Spleen (tissue), 11 donors: ENCODE measurements at regions not wholly inside any gene's neighbourhood (a gene's known extent, or its start where the extent isn't known, plus 50 kb on each side); places are given as distances from the start of the nearest gene placed in this dataset.
"Not testable (repeated sequence)": the region's sequence is repeated elsewhere in the genome, so short reads cannot be mapped to it uniquely, and the experiment has no call there.

ENCODE experiments used
- DNase-seq: peaks from one replicate; pipeline ENCODE4 v3.0.0-alpha.2; 2020
- H3K27ac ChIP-seq, 8 donors: fragments of 200-600 bp; sonication (generic) in 7 of 8; 1 replicate in 4 of 8; 2 replicates in 4 of 8; pipeline versions ENCODE4 v1.5.0 to v1.8.0; 2016 to 2021; ENCODE audit warnings: inconsistent platforms in 4 of 8, mild to moderate bottlenecking in 4 of 8, moderate library complexity in 1 of 8
- H3K27me3 ChIP-seq, 7 donors: fragments of 200-600 bp; sonication (generic) in 6 of 7; replicated peaks in 1 of 7; 1 replicate in 4 of 7; 2 replicates in 3 of 7; pipeline versions ENCODE4 v1.5.0 to v1.8.0; 2016 to 2021; ENCODE audit warnings: inconsistent platforms in 3 of 7, mild to moderate bottlenecking in 1 of 7
- H3K36me3 ChIP-seq, 6 donors: fragments of 200-600 bp; sonication (generic) in 5 of 6; 1 replicate in 4 of 6; 2 replicates in 2 of 6; pipeline versions ENCODE4 v1.5.0 to v1.8.0; 2016 to 2021; ENCODE audit warnings: inconsistent platforms in 2 of 6
- H3K4me1 ChIP-seq, 6 donors: fragments of 200-600 bp; sonication (generic) in 5 of 6; 1 replicate in 3 of 6; 2 replicates in 3 of 6; pipeline versions ENCODE4 v1.5.0 to v1.8.0; 2016 to 2021; ENCODE audit warnings: inconsistent platforms in 3 of 6
- H3K4me3 ChIP-seq, 8 donors: fragments of 200-600 bp; sonication (generic) in 7 of 8; 1 replicate in 4 of 8; 2 replicates in 4 of 8; pipeline versions ENCODE4 v1.5.0 to v1.8.0; 2016 to 2021; ENCODE audit warnings: inconsistent platforms in 4 of 8, mild to moderate bottlenecking in 4 of 8, moderate library complexity in 2 of 8
- H3K9me3 ChIP-seq, 8 donors: fragments of 200-600 bp; sonication (generic) in 7 of 8; 1 replicate in 4 of 8; 2 replicates in 4 of 8; pipeline versions ENCODE4 v1.5.0 to v1.8.0; 2016 to 2021; ENCODE audit warnings: inconsistent platforms in 4 of 8
- CTCF ChIP-seq, 11 experiments: fragments of 200-600 bp in 7 of 11; fragments of 450-650 bp in 4 of 11; sonication (generic) in 4 of 11; IDR thresholded peaks in 8 of 11; conservative IDR thresholded peaks in 3 of 11; 1 replicate in 7 of 11; 2 replicates in 4 of 11; pipeline versions ENCODE4 v1.4.0 to v1.8.0; 2016 to 2021; ENCODE audit warnings: antibody characterized with exemption in 11 of 11, inconsistent platforms in 4 of 11, mild to moderate bottlenecking in 1 of 11
- POLR2A ChIP-seq, 3 donors: fragments of 450-650 bp; IDR thresholded peaks; one replicate each; pipeline ENCODE4 v1.5.1; 2017; ENCODE audit warnings: antibody characterized with exemption in 3 of 3, mild to moderate bottlenecking in 1 of 3
- POLR2AphosphoS5 ChIP-seq, 3 donors: sonication (generic); formaldehyde crosslinking; IDR thresholded peaks; one replicate each; pipeline ENCODE4 v1.5.1; 2017; ENCODE audit warnings: antibody characterized with exemption in 3 of 3
- WGBS, 5 donors: extraction: QIAGEN DNeasy Blood & Tissue Kit in 3 of 5; methylation state at CpG; one replicate each; pipeline versions ENCODE4 v1.1.5 to v1.1.7; 2013 to 2018; 5-methylcytosine and 5-hydroxymethylcytosine counted together
- intact Hi-C: fragments of 100-400 bp; cut with DNase I; formaldehyde crosslinking; loops from one replicate; pipeline ENCODE4 v1.15.0; 2023; ENCODE audit warnings: low total_unique reads
- donor health status: healthy with polysubstance abuse.
- donor health status: DM: no; HTN: no; CAD: no; lungs with moderate emphysema.
- donor health status: DM: no; HTN: no; CAD: no.
- donor health status: Bipolar disorder and iron deficiency.
- donor health status: healthy.
- donor health status: DM: no; HTN: no; CAD: no.
- donor health status: DM: yes; HTN: yes; CAD: no.

GRCh38 chr11:127950162-127950561 lies 637.2 kb downstream of the ETS1 start:
- H3K4me1 ChIP-seq, result no peaks in the 10 kb centered on the region
- WGBS, 5 donors, result 40 to 69% (median 59%) methylated on average over 2 of the region's 2 CpGs
- TF ChIP-seq CTCF (IDR thresholded peaks at IDR 0.05 in 8 of 11, conservative IDR thresholded peaks at IDR 0.05 in 3 of 11) (no peak), POLR2A (IDR thresholded peaks at IDR 0.05) (no peak), POLR2AphosphoS5 (IDR thresholded peaks at IDR 0.05) (no peak)
- DNase-seq, result no peak
- no peaks in the 10 kb centered on the region for H3K36me3 ChIP-seq
- no peak overlapping the region for H3K27ac ChIP-seq
- no peaks in the 10 kb centered on the region for H3K9me3 ChIP-seq
- intact Hi-C loops, result no loop called here
- H3K27me3 ChIP-seq, result peaks cover 0 to 5% (median 0%) of the 10 kb centered on the region in 7 donors
- H3K4me3 ChIP-seq, result no peak overlapping the region

GRCh38 chr11:127943763-127944162 lies 643.6 kb downstream of the ETS1 start:
- H3K27me3 ChIP-seq, result no peaks in the 10 kb centered on the region

GRCh38 chr11:127943152-127943551 lies 644.2 kb downstream of the ETS1 start:
- no peaks in the 10 kb centered on the region for H3K27me3 ChIP-seq
- TF ChIP-seq POLR2A (IDR thresholded peaks at IDR 0.05) (no peak), CTCF (IDR thresholded peaks at IDR 0.05 in 8 of 11, conservative IDR thresholded peaks at IDR 0.05 in 3 of 11) (no peak), POLR2AphosphoS5 (IDR thresholded peaks at IDR 0.05) (no peak)
- no peaks in the 10 kb centered on the region for H3K4me1 ChIP-seq
- H3K4me3 ChIP-seq, result no peak overlapping the region
- H3K36me3 ChIP-seq, result no peaks in the 10 kb centered on the region
- intact Hi-C loops, result no loop called here
- DNase-seq, result no peak
- no peak overlapping the region for H3K27ac ChIP-seq
- 71 to 88% (median 85%) methylated on average over 5 of the region's 5 CpGs for WGBS, 5 donors
- H3K9me3 ChIP-seq, result no peaks in the 10 kb centered on the region

More at GRCh38 chr11:127943763-127944162, 643.6 kb downstream of the ETS1 start:
- no peak for DNase-seq
- no peak overlapping the region for H3K27ac ChIP-seq
- H3K36me3 ChIP-seq, result no peaks in the 10 kb centered on the region
- no peaks in the 10 kb centered on the region for H3K4me1 ChIP-seq
- no peak overlapping the region for H3K4me3 ChIP-seq
- no peaks in the 10 kb centered on the region for H3K9me3 ChIP-seq
- intact Hi-C loops, result no loop called here
- WGBS, 5 donors, result 69 to 86% (median 74%) methylated on average over 4 of the region's 4 CpGs
- TF ChIP-seq POLR2AphosphoS5 (IDR thresholded peaks at IDR 0.05), result no peak
- TF ChIP-seq CTCF (IDR thresholded peaks at IDR 0.05 in 8 of 11, conservative IDR thresholded peaks at IDR 0.05 in 3 of 11), result no peak
- TF ChIP-seq POLR2A (IDR thresholded peaks at IDR 0.05), result no peak

GRCh38 chr11:127941554-127941953 lies 645.8 kb downstream of the ETS1 start:
- H3K9me3 ChIP-seq, H3K27ac ChIP-seq, H3K27me3 ChIP-seq, DNase-seq, H3K4me1 ChIP-seq, intact Hi-C loops, H3K36me3 ChIP-seq, H3K4me3 ChIP-seq: not testable (repeated sequence)
- 89 to 94% (median 91%) methylated on average over 17 of the region's 17 CpGs for WGBS, 5 donors

GRCh38 chr11:127939000-127939399 lies 648.4 kb downstream of the ETS1 start:
- H3K4me3 ChIP-seq, result no peak overlapping the region
- no peaks in the 10 kb centered on the region for H3K36me3 ChIP-seq
- 75 to 93% (median 85%) methylated on average over 3 of the region's 3 CpGs for WGBS, 5 donors
- no peaks in the 10 kb centered on the region for H3K27me3 ChIP-seq
- TF ChIP-seq POLR2AphosphoS5 (IDR thresholded peaks at IDR 0.05) (no peak), POLR2A (IDR thresholded peaks at IDR 0.05) (no peak), CTCF (IDR thresholded peaks at IDR 0.05 in 8 of 11, conservative IDR thresholded peaks at IDR 0.05 in 3 of 11) (no peak)
- H3K9me3 ChIP-seq, result no peaks in the 10 kb centered on the region
- intact Hi-C loops, result no loop called here
- no peaks in the 10 kb centered on the region for H3K4me1 ChIP-seq
- no peak overlapping the region for H3K27ac ChIP-seq
- no peak for DNase-seq
